Uterus (tissue), 2 donors: ENCODE measurements at regions not wholly inside any gene's neighbourhood (a gene's known extent, or its start where the extent isn't known, plus 50 kb on each side); places are given as distances from the start of the nearest gene placed in this dataset.

Experiments used
- CTCF ChIP-seq, 4 experiments: fragments of 200-600 bp in 2 of 4; fragments of 450-650 bp in 2 of 4; sonication (generic) in 2 of 4; IDR thresholded peaks; one replicate each; pipeline ENCODE4 v1.5.1; 2016 to 2019; ENCODE audit warnings: antibody characterized with exemption in 4 of 4, mild to moderate bottlenecking in 2 of 4, moderate library complexity in 1 of 4
- POLR2A ChIP-seq, 2 donors: fragments of 450-650 bp; IDR thresholded peaks; one replicate each; pipeline ENCODE4 v1.6.1; 2016; ENCODE audit warnings: antibody characterized with exemption in 2 of 2, mild to moderate bottlenecking in 1 of 2, moderate library complexity in 1 of 2

- TF ChIP-seq CTCF (IDR thresholded peaks at IDR 0.05) (no peak), POLR2A (IDR thresholded peaks at IDR 0.05) (no peak)
These were observed 656.7 kb downstream of the MED13L start for GRCh38 chr12:115620816-115621215.
